MM.1S (cell line): ENCODE measurements at regions not wholly inside any gene's neighbourhood (a gene's known extent, or its start where the extent isn't known, plus 50 kb on each side); places are given as distances from the start of the nearest gene placed in this dataset.

Experiments
- CTCF ChIP-seq: fragments of 300-600 bp; sonication (generic); IDR thresholded peaks from 2 replicates; pipeline ENCODE4 v1.5.1; 2016; ENCODE audit warnings: antibody characterized with exemption, low read length, mixed read lengths
- EZH2 ChIP-seq: fragments of 300-600 bp; sonication (generic); optimal IDR thresholded peaks from 2 replicates; pipeline ENCODE3; 2017; ENCODE audit warnings: low read depth, mild to moderate bottlenecking, antibody characterized with exemption, low read length, mixed read lengths

DNA sequence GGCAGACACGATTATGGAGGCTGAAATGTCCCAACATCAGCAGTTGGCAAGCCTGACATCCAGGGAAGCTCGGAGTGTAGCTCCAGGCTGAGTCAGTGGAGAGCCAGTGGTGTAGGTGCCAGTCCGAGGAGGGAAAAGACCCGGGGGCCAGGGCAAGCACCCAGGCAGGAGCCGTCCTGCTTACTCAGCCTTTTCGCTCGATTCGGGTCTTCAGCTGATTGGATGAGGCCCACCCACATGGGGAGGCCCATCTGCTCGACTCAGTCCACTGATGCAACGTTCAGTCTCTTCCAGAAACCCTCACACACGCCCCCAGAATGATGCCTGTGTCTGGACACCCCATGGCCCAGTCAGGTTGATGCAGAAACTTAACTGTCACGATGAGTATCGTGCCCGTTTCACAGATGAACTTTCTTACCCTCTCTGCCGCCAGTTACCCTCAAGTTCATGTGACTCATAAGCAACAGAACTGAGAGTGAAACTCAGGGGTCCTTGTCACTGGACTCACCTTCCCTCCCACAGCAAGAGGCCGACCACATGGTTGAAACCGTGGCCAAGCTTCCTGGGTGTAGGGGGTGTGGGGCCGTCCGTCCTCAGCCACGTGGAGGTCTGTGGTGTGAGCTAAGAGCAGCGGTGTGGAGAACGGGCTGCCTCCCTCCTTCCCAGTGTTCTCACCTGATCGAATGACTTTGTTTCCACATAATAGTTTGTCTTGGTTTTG, 197.4 kb upstream of the HDAC4 start:
- no peak for TF ChIP-seq CTCF
- no peak for TF ChIP-seq EZH2
